AG04450 (cell line): ENCODE measurements at regions not wholly inside any gene's neighbourhood (a gene's known extent, or its start where the extent isn't known, plus 50 kb on each side); places are given as distances from the start of the nearest gene placed in this dataset.

Experiments used
- CTCF ChIA-PET: fragments of 300-600, 350-600 bp; formaldehyde crosslinking; extraction: SDS; loops from one replicate; lab custom pipeline; 2022; ENCODE audit warnings: antibody characterized with exemption, inconsistent platforms; lab: Charles Lee
- POLR2A ChIA-PET: fragments of 350-600 bp; formaldehyde crosslinking; extraction: SDS; loops from one replicate; lab custom pipeline; 2021; ENCODE audit warnings: antibody characterized with exemption, inconsistent platforms; lab: Yijun Ruan, JAX
- DNase-seq: peaks from one replicate; pipeline ENCODE4 v3.0.0-alpha.2; 2011; ENCODE audit warnings: low read depth, low spot score
- H3K27ac ChIP-seq: one replicate; pipeline ENCODE4 v1.5.1; 2012; ENCODE audit warnings: low read depth, low read length, control low read depth
- H3K27me3 ChIP-seq: one replicate; pipeline ENCODE4 v1.6.0; 2012; ENCODE audit warnings: low read length; ENCODE audit not compliant: control insufficient read depth, insufficient read depth
- H3K4me3 ChIP-seq: 2 replicates; pipeline ENCODE4 v1.5.1; 2011; ENCODE audit warnings: mild to moderate bottlenecking, low read depth, low read length, control low read depth
- H3K9me3 ChIP-seq: 2 replicates; pipeline ENCODE4 v1.5.1; 2012; ENCODE audit warnings: low read length; ENCODE audit not compliant: control insufficient read depth, insufficient read depth
- CTCF ChIP-seq: IDR thresholded peaks from 2 replicates; pipeline ENCODE4 v1.5.1; 2011; ENCODE audit warnings: low read depth, low read length, control low read depth, inconsistent platforms

GRCh38 chr5:38745836-38746732, 99.7 kb upstream of the OSMR start:
- no peak for DNase-seq
- H3K4me3 ChIP-seq: no peak overlapping the region
- ChIA-PET CTCF (interaction anchor here (0.7 kb wide), 1 partner anchor 9 kb away, joined by 3 read pairs; no protein-coding TSS in a partner anchor), POLR2A (no interaction called here)
- TF ChIP-seq CTCF: no peak
- H3K9me3 ChIP-seq: no peaks in the 10 kb centered on the region; the same call in 1 of the 2 replicates
- H3K27ac ChIP-seq: no peak overlapping the region
- peaks cover 5% of the 10 kb centered on the region for H3K27me3 ChIP-seq

DNA sequence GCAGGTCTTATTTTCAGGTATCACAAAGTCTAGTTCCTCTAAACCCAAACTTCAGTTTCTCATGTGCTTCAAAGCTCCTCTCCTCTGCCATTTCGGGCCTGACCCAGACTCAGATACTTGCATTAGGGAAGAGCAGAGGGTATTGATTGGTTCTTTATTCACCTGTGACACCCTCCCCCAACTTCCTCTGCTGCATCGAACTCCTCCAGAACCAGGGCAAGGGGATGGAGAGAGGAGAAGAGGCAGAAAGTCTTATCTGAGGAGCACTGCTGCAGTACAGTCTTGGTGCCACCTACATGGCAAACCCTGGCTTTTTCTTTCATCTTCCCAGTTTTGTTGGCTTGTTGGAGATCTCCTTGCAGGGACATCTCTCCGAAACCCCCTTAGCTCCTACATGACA, 96.0 kb upstream of the OSMR start:
- TF ChIP-seq CTCF: no peak
- H3K9me3 ChIP-seq: no peaks in the 10 kb centered on the region
- peaks cover 5% of the 10 kb centered on the region for H3K27me3 ChIP-seq
- H3K4me3 ChIP-seq: no peak overlapping the region
- ChIA-PET CTCF (no interaction called here), POLR2A (no interaction called here)
- H3K27ac ChIP-seq: no peak overlapping the region
- DNase-seq: no peak

- Histone ChIP-seq H3K27me3 (peaks cover 5% of the 10 kb centered on the region), H3K4me3 (no peak overlapping the region), H3K27ac (no peak overlapping the region), H3K9me3 (no peaks in the 10 kb centered on the region)
- DNase-seq: no peak
- ChIA-PET POLR2A (interaction anchor here (0.7 kb wide), 1 partner anchor 76 kb away, joined by 5 read pairs; no protein-coding TSS in a partner anchor), CTCF (interaction anchor here (0.6 to 1.7 kb wide), 2 partner anchors 59 to 143 kb away, joined by 3 to 5 read pairs; no protein-coding TSS in a partner anchor)
- TF ChIP-seq CTCF: 0 out of 2 replicates have a peak, but pooled peaks have one; percentile 5
Measured at GRCh38 chr5:38751103-38751502, 94.7 kb upstream of the OSMR start.

- no peak overlapping the region for H3K27ac ChIP-seq
- POLR2A ChIA-PET: interaction anchor here (0.7 kb wide), 1 partner anchor 75 kb away, joined by 5 read pairs; no protein-coding TSS in a partner anchor
- TF ChIP-seq CTCF: no peak
Measured at GRCh38 chr5:38752012-38752536, 93.7 kb upstream of the OSMR start.

More at GRCh38 chr5:38752012-38752536, 93.7 kb upstream of the OSMR start:
- Histone ChIP-seq H3K4me3 (no peak overlapping the region), H3K9me3 (no peaks in the 10 kb centered on the region), H3K27me3 (peaks cover 5% of the 10 kb centered on the region)
- CTCF ChIA-PET: interaction anchor here (0.9 to 1.7 kb wide), 3 partner anchors 58 to 331 kb away, joined by 3 to 5 read pairs (median 5); no protein-coding TSS in a partner anchor
- no peak for DNase-seq
